ENCODE measurements at regions not wholly inside any gene's neighbourhood (a gene's known extent, or its start where the extent isn't known, plus 50 kb on each side); places are given as distances from the start of the nearest gene placed in this dataset.

- Histone ChIP-seq H3K4me1 (ENCODE audit: control insufficient read depth, extremely low read depth, insufficient read depth, low read length) (no peaks in the 10 kb centered on the region), H3K9ac (replicated peaks; ENCODE audit: extremely low read depth, insufficient read depth, low read length) (no peak overlapping the region), H3K9me3 (replicated peaks; ENCODE audit: control insufficient read depth, insufficient read depth, low read length) (peaks cover 2% of the 10 kb centered on the region), H3K4me3 (replicated peaks in 1 of 3; ENCODE audit: insufficient read depth in 1 of 3, low read depth in 1 of 3, low read length in 3 of 3) (no peak overlapping the region), H4K20me1 (replicated peaks; ENCODE audit: control insufficient read depth, extremely low read depth, insufficient read depth, low read length) (no peaks in the 10 kb centered on the region), H3K79me2 (ENCODE audit: control insufficient read depth, insufficient read depth, low read length) (no peaks in the 10 kb centered on the region), H3K27ac (ENCODE audit: insufficient read depth, low read depth, low read length) (no peak overlapping the region), H3K4me2 (ENCODE audit: insufficient read depth, low read length) (no peak overlapping the region), H3K36me3 (ENCODE audit: control insufficient read depth in 2 of 2, extremely low read depth in 1 of 2, insufficient read depth in 2 of 2, low read length in 2 of 2) (no peaks in the 10 kb centered on the region), H3K9me1 (replicated peaks; ENCODE audit: control insufficient read depth, extremely low read depth, insufficient read depth, low read length) (no peaks in the 10 kb centered on the region), H2AFZ (ENCODE audit: low read depth, low read length) (no peak overlapping the region), H3K27me3 (ENCODE audit: control insufficient read depth in 2 of 2, insufficient read depth in 2 of 2, low read length in 2 of 2) (no peaks in the 10 kb centered on the region)
- DNase-seq (ENCODE audit: low read depth, low spot score) (no peak), FAIRE-seq (no peak)
- no TSS peak for BruUV-seq (replicated peaks)
- dilution Hi-C loops (cut with MboI; ENCODE audit: extremely low pct_ligation_motif_present, low sequenced_read_pairs): no loop called here
- intact Hi-C loops (cut with micrococcal nuclease): no loop called here
- ChIA-PET POLR2A (no interaction called here), CTCF (no interaction called here)
- TF ChIP-seq FOS (IDR thresholded peaks at IDR 0.05; ENCODE audit: borderline replicate concordance, insufficient read depth, low read length): no peak
- TF ChIP-seq GATA2 (IDR thresholded peaks at IDR 0.05; ENCODE audit: insufficient read depth, insufficient read length, low read depth, low read length): no peak
- no peak for TF ChIP-seq POLR2AphosphoS5 (IDR thresholded peaks at IDR 0.05; ENCODE audit: insufficient read depth, low read depth, low read length)
- no peak for TF ChIP-seq CTCF (IDR thresholded peaks at IDR 0.05; ENCODE audit: extremely low read depth in 1 of 2, insufficient read depth in 1 of 2, low read depth in 1 of 2, low read length in 2 of 2)
- TF ChIP-seq EZH2 (IDR thresholded peaks at IDR 0.05; ENCODE audit: borderline replicate concordance, low read depth, low read length, severe bottlenecking): no peak
- no peak for TF ChIP-seq MAX (IDR thresholded peaks at IDR 0.05; ENCODE audit: insufficient read depth, insufficient read length)
- TF ChIP-seq JUN (IDR thresholded peaks at IDR 0.05; ENCODE audit: borderline replicate concordance, insufficient read depth, insufficient read length, low read depth): no peak
- no peak for TF ChIP-seq POLR2A (IDR thresholded peaks at IDR 0.05; ENCODE audit: low read depth, low read length)
- no peak for TF ChIP-seq MYC (IDR thresholded peaks at IDR 0.05; ENCODE audit: low read depth, low read length)
These were observed 624.6 kb downstream of the SI start for GRCh38 chr3:164453714-164454113.

All from endothelial cell of umbilical vein (primary cell).